Pancreas (tissue), 10 donors: ENCODE measurements at regions not wholly inside any gene's neighbourhood (a gene's known extent, or its start where the extent isn't known, plus 50 kb on each side); places are given as distances from the start of the nearest gene placed in this dataset.

ENCODE experiments used
- ATAC-seq, 4 donors: fragments of 200-7000 bp; cut with Tn5 transposase; one replicate each; pipeline versions ENCODE4 v1.8.0 to v1.9.1; 2020; ENCODE audit warnings: mild to moderate bottlenecking in 4 of 4, moderate library complexity in 4 of 4
- DNase-seq, 6 donors: peaks; one replicate each; pipeline ENCODE4 v3.0.0-alpha.2; 2020
- FAIRE-seq: peaks from 2 replicates; lab custom pipeline; 2012; peaks lifted over from hg19 to GRCh38; lab: Jason Lieb, UNC
- H3K27ac ChIP-seq, 4 donors: fragments of 200-600 bp; sonication (generic); 1 replicate in 3 of 4; 2 replicates in 1 of 4; pipeline versions ENCODE4 v1.5.0 to v1.8.0; 2020
- H3K27me3 ChIP-seq, 4 donors: fragments of 200-600 bp; one replicate each; pipeline ENCODE4 v1.8.0; 2021
- H3K36me3 ChIP-seq, 3 donors: fragments of 200-600 bp; sonication (generic) in 1 of 3; one replicate each; pipeline versions ENCODE4 v1.5.0 to v1.8.0; 2020 to 2021
- H3K4me1 ChIP-seq, 3 donors: fragments of 200-600 bp; one replicate each; pipeline ENCODE4 v1.8.0; 2021
- H3K4me3 ChIP-seq, 4 donors: fragments of 200-600 bp; sonication (generic) in 2 of 4; one replicate each; pipeline versions ENCODE4 v1.5.0 to v1.8.0; 2020 to 2021
- H3K9me3 ChIP-seq, 4 donors: fragments of 200-600 bp; one replicate each; pipeline ENCODE4 v1.8.0; 2021
- CTCF ChIP-seq, 4 donors: fragments of 200-600 bp; sonication (generic) in 3 of 4; IDR thresholded peaks; one replicate each; pipeline versions ENCODE4 v1.5.0 to v1.8.0; 2021; ENCODE audit warnings: antibody characterized with exemption in 4 of 4
- WGBS, 2 donors: extraction: QIAGEN DNeasy Blood & Tissue Kit; methylation state at CpG; one replicate each; pipeline ENCODE4 v1.1.7; 2013; 5-methylcytosine and 5-hydroxymethylcytosine counted together
- intact Hi-C, 3 donors: fragments of 100-400 bp; cut with DNase I; formaldehyde crosslinking; loops; one replicate each; pipeline versions ENCODE4 v1.11.1 to v1.14.2; 2022
- donor health status: healthy with polysubstance abuse.
- donor health status: DM: no; HTN: no; CAD: no; lungs with moderate emphysema.
- donor health status: DM: no; HTN: no; CAD: no.
- donor health status: control.
- donor health status: control.
- donor health status: Bipolar disorder and iron deficiency.
- donor health status: DM: yes; HTN: yes; CAD: no.
- donor health status: DM: no; HTN: no; CAD: no.
- donor health status: DM: no; HTN: no; CAD: no.
- donor health status: DM: yes; HTN: yes; CAD: no.

- FAIRE-seq (no peak), DNase-seq (no peak), ATAC-seq (no peak)
- intact Hi-C loops, result no loop called here
- Histone ChIP-seq H3K4me1 (no peaks in the 10 kb centered on the region), H3K36me3 (no peaks in the 10 kb centered on the region), H3K27ac (no peak overlapping the region), H3K4me3 (no peak overlapping the region), H3K27me3 (no peaks in the 10 kb centered on the region), H3K9me3 (no peaks in the 10 kb centered on the region)
- TF ChIP-seq CTCF (IDR thresholded peaks at IDR 0.05), result no peak
These were observed 216.9 kb upstream of the FSHR start for GRCh38 chr2:49371128-49371701.

- no peaks in the 10 kb centered on the region for H3K4me1 ChIP-seq
- FAIRE-seq, result no peak
- H3K4me3 ChIP-seq, result no peak overlapping the region
These were observed 215.3 kb upstream of the FSHR start for GRCh38 chr2:49369650-49370049.

GRCh38 chr2:49369101-49369500 lies 214.8 kb upstream of the FSHR start:
- ATAC-seq (no peak), FAIRE-seq (no peak), DNase-seq (no peak)
- H3K9me3 ChIP-seq, result no peaks in the 10 kb centered on the region
- TF ChIP-seq CTCF (IDR thresholded peaks at IDR 0.05), result no peak
- 34 to 37% methylated on average over 2 of the region's 2 CpGs for WGBS, 2 donors
- no peak overlapping the region for H3K4me3 ChIP-seq
- no peak overlapping the region for H3K27ac ChIP-seq
- no peaks in the 10 kb centered on the region for H3K4me1 ChIP-seq
- H3K27me3 ChIP-seq, result no peaks in the 10 kb centered on the region
- no peaks in the 10 kb centered on the region for H3K36me3 ChIP-seq
- intact Hi-C loops, result no loop called here

More at GRCh38 chr2:49369650-49370049, 215.3 kb upstream of the FSHR start:
- no peak for TF ChIP-seq CTCF (IDR thresholded peaks at IDR 0.05)
- 43 to 46% methylated on average over 6 of the region's 6 CpGs for WGBS, 2 donors
- Histone ChIP-seq H3K9me3 (no peaks in the 10 kb centered on the region), H3K36me3 (no peaks in the 10 kb centered on the region), H3K27ac (no peak overlapping the region), H3K27me3 (no peaks in the 10 kb centered on the region)
- intact Hi-C loops, result no loop called here
- ATAC-seq, result no peak
- no peak for DNase-seq

- Histone ChIP-seq H3K4me3 (no peak overlapping the region), H3K27me3 (no peaks in the 10 kb centered on the region), H3K4me1 (no peaks in the 10 kb centered on the region), H3K27ac (no peak overlapping the region), H3K9me3 (no peaks in the 10 kb centered on the region), H3K36me3 (no peaks in the 10 kb centered on the region)
- ATAC-seq (no peak), DNase-seq (no peak), FAIRE-seq (no peak)
- no peak for TF ChIP-seq CTCF (IDR thresholded peaks at IDR 0.05)
- intact Hi-C loops, result no loop called here
These were observed 212.7 kb upstream of the FSHR start for GRCh38 chr2:49367003-49367402.

- 32 to 51% methylated on average over 2 of the region's 2 CpGs for WGBS, 2 donors
- DNase-seq (no peak), ATAC-seq (no peak), FAIRE-seq (no peak)
- H3K4me3 ChIP-seq, result no peak overlapping the region
- intact Hi-C loops, result no loop called here
- H3K36me3 ChIP-seq, result no peaks in the 10 kb centered on the region
- H3K4me1 ChIP-seq, result no peaks in the 10 kb centered on the region
- no peaks in the 10 kb centered on the region for H3K27me3 ChIP-seq
- H3K27ac ChIP-seq, result no peak overlapping the region
- no peaks in the 10 kb centered on the region for H3K9me3 ChIP-seq
- TF ChIP-seq CTCF (IDR thresholded peaks at IDR 0.05), result no peak
These were observed 206.1 kb upstream of the FSHR start for GRCh38 chr2:49360407-49360767.
